NCI-H748 treated with DMSO at 0.1 percent for 48 hours (cell line): ENCODE measurements at regions not wholly inside any gene's neighbourhood (a gene's known extent, or its start where the extent isn't known, plus 50 kb on each side); places are given as distances from the start of the nearest gene placed in this dataset.
"Not testable (repeated sequence)": the region's sequence is repeated elsewhere in the genome, so short reads cannot be mapped to it uniquely, and the experiment has no call there.

Experiments used
- DNase-seq: peaks from one replicate; lab custom pipeline; 2025; lab: John Stamatoyannopoulos, UW

- no peak for DNase-seq
Observed at GRCh38 chr4:188377816-188378215, 238.6 kb downstream of the TRIML1 start.

- no peak for DNase-seq
Observed at GRCh38 chr4:188383180-188383579, 243.9 kb downstream of the TRIML1 start.

GRCh38 chr4:188387179-188387791 lies 248.0 kb downstream of the TRIML1 start:
- no peak for DNase-seq

- not testable (repeated sequence) for DNase-seq
Observed at GRCh38 chr4:188391349-188391748, 252.1 kb downstream of the TRIML1 start.

GRCh38 chr4:188396037-188396436 lies 256.8 kb downstream of the TRIML1 start:
- no peak for DNase-seq

GRCh38 chr4:188399834-188400233 lies 260.6 kb downstream of the TRIML1 start:
- no peak for DNase-seq

- no peak for DNase-seq
Observed at GRCh38 chr4:188400451-188400850, 261.2 kb downstream of the TRIML1 start.

- DNase-seq = no peak
Observed at GRCh38 chr4:188403272-188403671, 264.0 kb downstream of the TRIML1 start.

GRCh38 chr4:188405071-188405835 lies 266.0 kb downstream of the TRIML1 start:
- DNase-seq = not testable (repeated sequence)

- no peak for DNase-seq
Observed at GRCh38 chr4:188408244-188409030, 269.2 kb downstream of the TRIML1 start.

- DNase-seq = no peak
Observed at GRCh38 chr4:188409851-188410250, 270.6 kb downstream of the TRIML1 start.

GRCh38 chr4:188411805-188412204 lies 272.6 kb downstream of the TRIML1 start:
- DNase-seq = no peak

- no peak for DNase-seq
Observed at GRCh38 chr4:188412499-188412898, 273.3 kb downstream of the TRIML1 start.

GRCh38 chr4:188414441-188414840 lies 275.2 kb downstream of the TRIML1 start:
- DNase-seq = no peak

GRCh38 chr4:188417181-188417580 lies 277.9 kb downstream of the TRIML1 start:
- DNase-seq = no peak

- DNase-seq = no peak
Observed at GRCh38 chr4:188423039-188423438, 283.8 kb downstream of the TRIML1 start.

- DNase-seq = peak; percentile 43
Observed at GRCh38 chr4:188428935-188429334, 289.7 kb downstream of the TRIML1 start.

GRCh38 chr4:188429965-188430364 lies 290.7 kb downstream of the TRIML1 start:
- no peak for DNase-seq

- DNase-seq = no peak
Observed at GRCh38 chr4:188430384-188430783, 291.1 kb downstream of the TRIML1 start.

GRCh38 chr4:188432328-188432727 lies 293.1 kb downstream of the TRIML1 start:
- DNase-seq = no peak

- DNase-seq = no peak
Observed at GRCh38 chr4:188433741-188434315, 294.6 kb downstream of the TRIML1 start.

GRCh38 chr4:188434643-188435042 lies 295.4 kb downstream of the TRIML1 start:
- DNase-seq = no peak

GRCh38 chr4:188435381-188435780 lies 296.1 kb downstream of the TRIML1 start:
- no peak for DNase-seq
